DMS114 treated with DMSO at 0.1 percent for 48 hours (cell line): ENCODE measurements at regions not wholly inside any gene's neighbourhood (a gene's known extent, or its start where the extent isn't known, plus 50 kb on each side); places are given as distances from the start of the nearest gene placed in this dataset.
"Not testable (repeated sequence)": the region's sequence is repeated elsewhere in the genome, so short reads cannot be mapped to it uniquely, and the experiment has no call there.

Experiments
- DNase-seq: peaks from one replicate; lab custom pipeline; 2025; ENCODE audit not compliant: unreplicated experiment; lab: John Stamatoyannopoulos, UW

DNA sequence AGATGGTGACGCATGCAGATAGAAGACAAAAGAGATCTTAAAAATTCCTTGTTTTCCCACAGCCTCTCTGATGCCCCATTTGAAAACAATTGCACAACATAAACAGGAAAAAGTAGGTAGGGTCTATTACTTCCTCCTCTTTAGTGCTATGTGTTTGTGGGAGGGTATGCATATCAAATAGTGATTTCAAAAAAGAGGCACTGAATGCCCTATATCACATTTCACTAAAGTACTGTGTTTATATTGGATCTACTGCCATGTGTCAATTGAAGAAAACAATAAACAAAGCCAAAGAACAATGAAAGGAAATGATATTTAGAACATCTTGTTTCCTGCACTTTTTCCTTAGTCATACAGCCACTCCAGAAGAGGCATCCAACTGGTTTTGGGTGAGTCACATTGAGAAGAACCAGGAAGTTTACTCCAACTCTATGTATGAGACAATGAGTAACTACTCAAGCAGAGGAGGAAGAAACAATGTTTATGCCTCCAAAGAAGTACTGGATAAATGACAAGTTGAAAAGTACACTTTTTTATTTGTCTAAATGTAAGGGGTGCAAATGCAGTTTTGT lies 583.6 kb downstream of the FBXO15 start:
- no peak for DNase-seq

DNA sequence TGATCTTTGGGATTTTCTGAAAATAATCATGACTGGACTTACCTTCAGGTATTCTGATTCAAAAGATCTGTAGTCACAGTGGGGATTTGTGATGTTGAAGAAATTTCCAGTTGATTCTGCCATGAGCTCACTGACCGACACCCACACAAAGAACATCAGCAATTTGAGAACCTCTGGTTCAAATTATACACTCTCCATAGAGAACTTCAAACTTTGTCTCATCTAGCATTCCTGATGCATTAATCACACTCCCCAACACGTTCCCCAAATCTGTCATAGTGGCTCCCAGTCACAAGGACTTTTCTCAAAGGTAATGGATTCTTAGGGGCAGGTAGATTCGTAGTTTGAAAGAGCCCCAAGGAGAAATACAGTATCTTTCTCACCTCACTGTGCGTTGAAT lies 584.3 kb downstream of the FBXO15 start:
- no peak for DNase-seq

DNA sequence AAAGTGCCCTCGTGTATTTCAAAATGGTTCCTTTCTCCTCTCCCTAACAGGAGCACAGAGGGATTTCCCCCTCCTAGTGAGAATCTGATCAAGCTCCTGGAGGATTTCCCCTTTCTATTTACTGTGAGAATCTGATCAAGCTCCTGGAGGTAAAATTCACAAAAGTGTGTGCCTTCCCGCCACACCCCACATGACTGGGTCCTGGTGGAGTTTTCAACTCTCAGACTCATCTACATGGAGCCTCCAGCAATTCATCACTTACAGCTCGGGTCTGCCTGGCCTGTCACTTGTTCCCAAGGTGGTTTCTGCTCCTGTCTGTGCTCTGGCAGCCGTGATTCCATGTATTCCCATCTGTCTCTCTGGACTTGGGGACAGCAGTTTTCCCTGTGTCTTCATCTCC lies 590.7 kb downstream of the FBXO15 start:
- no peak for DNase-seq

DNA sequence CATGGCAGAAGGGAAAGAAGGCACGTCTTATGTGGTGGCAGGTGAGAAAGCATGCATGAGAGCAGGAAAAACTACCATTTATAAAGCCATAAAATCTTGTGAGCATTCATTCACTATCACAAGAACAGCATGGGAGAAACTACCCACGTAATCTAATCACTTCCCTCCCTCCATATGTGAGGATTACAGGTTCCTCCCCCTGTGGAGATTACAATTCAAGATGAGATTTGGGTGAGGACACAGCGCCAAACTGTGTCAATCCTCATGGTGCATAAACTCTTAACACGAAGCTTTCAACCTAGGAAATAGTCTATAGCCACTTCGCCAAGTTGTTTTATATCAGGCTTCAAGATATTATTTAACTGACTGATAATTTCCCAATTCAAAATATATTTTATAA lies 595.5 kb downstream of the FBXO15 start:
- DNase-seq = no peak

DNA sequence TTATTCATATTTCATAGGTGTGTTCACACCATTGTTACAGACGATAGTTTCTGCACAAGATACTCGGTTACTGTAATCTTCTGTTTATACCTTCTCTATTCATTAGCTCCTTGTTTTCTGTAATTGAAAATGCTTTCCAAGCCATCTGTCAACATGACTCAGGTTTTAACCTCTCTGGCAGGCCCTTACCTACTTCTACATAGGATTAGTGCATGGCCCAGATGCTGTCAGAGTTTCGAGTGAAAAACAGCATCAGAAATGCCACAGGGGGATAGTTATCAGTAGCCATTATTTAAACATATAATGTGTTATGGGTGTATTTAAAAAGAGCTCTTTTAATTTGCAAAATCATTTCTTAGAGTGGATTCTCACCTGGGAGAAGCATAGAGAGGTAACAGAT lies 596.4 kb downstream of the FBXO15 start:
- DNase-seq = no peak

DNA sequence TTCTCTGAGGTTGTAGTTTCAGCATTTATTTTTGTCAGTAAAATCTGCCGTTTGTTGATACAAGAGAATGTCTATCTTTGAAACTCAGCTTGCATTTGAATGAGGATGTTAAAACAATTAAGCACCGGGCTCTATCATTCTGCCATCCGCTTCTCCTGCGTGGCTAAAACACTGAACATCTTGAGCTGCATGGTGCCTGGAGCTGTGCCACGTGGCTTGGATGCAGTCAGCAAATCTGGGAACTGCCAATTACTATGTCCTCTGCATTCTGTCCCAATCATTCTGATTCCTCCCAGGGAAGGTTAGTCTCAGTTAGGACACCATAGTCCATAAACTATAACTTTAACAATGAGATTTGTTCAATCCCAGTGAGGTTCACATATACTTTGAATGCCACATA lies 598.4 kb downstream of the FBXO15 start:
- no peak for DNase-seq

DNA sequence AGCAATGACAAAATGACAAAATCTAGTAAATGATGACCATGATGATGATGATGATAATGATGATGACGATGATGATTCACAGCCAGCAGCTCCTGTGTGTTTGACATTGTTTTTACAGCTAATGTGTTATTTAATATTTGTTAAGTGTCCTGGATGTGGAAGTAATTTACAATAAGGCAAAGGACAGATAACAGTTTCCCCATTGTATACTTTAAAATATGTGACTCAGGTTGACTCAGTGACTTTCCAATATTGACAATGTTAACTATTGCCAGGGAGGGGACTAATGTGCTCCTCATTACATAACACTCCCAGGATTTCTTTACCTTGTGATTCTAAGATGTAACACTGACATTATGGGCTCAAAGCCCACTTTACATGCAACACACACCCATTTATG lies 602.2 kb downstream of the FBXO15 start:
- no peak for DNase-seq

DNA sequence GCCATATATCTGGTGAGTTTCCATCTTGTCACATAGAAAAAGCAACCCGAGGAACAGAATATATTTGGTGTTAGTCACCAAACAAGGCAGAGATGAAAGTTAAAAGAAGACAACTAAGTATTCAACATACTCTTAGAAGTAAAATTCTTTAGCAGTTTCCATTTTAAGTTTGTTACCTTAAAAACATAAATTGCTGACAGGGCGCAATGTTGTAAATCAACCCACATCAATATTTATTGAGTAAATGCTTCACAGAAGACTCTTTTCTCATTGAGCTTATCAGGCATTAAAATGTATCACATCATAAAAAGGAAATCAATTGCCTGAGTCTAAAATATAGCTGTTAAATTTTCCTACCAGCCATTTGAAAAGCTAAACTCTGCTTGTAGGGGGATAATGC lies 603.0 kb downstream of the FBXO15 start:
- DNase-seq = no peak

DNA sequence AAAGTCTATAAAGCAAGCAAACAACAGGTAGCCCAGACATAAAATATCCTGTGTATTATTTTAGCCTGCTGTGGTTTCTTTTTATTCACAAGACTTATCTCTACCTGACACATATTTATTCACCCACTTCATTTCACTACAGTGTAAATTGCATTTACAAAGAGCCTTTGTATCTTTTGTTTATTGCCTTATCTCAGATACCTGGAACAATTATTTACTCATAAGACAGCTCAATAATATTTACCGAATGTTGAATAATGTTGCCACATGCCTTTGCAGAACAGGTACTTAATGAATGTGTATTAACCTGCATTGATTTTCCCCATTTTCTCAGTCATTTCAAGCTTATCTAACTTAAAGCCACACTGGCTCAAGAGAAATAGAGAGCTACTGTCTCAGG lies 603.6 kb downstream of the FBXO15 start:
- no peak for DNase-seq

DNA sequence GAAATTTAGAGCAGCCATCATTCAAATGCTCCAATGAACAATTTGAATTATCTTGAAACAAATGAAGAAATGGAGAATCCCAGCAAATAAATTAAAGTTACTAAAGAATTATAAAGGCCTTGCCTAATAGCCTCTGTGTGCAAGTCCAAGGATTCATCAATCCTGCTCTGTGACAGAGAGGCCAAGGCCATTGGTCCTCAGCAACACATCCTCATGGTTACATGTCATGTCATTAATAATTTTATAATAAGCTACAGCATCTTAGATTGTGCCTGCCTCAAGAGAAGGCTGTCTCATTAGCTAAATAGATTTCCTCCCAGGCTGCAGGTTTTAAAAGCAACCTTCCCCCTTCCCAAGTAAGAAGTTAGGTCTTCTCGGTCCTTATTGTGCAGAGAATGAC lies 611.6 kb downstream of the FBXO15 start:
- no peak for DNase-seq

DNA sequence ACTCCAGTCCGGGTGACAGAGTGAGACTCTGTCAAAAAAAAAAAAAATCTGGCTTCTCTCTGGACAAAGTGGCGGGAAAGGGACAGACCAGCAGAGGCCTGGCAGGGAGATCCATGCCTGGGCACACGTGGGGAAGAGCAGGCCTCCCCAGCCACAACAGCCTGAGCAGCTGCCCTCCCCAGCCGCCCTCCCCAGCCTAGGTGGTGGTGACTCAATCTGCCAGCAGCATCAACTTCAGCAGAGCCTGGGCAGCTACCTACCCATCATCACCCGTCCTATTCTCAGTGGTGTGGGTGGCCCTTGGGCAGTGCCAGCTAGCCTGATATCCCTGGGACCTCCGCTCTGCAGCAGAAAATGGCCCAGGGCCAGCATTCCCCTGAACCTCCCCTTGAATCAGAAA lies 612.4 kb downstream of the FBXO15 start:
- no peak for DNase-seq

DNA sequence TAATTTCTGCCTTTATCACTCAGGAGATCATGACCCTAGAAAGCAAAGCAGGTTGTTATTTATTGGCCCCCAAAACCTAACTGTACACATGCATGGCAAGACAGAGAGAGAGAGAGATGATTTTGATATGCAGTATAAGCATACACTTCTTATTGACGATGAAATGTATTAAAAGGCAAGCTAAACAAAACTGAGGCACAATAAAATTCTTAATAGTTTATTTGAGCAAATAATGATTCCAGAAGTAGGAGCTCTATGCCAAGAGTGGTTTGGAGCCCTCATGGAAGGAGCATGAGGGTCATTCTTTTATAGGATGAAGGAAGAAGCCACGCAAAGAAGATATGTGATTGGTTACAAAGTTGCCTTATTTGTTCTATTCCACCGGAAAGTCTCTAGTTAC lies 616.0 kb downstream of the FBXO15 start:
- no peak for DNase-seq

DNA sequence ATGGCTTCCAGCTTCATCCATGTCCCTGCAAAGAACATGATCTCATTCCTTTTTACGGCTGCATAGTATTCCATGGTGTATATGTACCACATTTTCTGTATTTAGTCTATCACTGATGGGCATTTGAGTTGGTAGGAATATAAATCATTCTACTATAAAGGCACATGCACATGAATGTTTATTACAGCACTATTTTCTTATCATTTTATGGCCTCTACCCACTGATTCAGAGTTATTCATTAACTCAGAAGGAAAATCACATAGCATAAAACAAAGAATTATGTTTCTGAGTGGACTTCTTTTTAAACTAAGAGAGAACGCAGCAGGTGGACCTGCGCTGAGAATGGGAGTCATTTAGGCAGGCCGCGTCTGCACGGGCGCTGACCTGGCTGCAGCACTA lies 619.6 kb downstream of the FBXO15 start:
- DNase-seq = no peak

DNA sequence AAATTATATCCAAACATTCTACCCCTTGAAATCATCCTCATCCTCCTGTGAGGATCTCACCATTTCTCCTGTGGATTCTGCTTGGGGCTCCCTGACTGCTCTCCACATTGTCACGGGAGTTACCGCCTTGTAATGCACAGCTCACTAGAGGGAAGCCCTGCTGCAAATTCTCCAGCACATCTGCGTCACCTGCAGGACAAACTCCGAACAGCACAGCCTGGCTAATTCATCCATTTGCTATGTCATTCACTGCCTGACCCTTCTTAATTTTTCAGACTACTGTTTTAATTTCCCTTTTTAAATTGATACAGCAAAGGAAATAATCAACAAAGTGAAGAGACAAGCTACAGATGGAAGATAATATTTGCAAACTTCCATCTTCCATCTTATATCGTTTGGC lies 627.4 kb downstream of the FBXO15 start:
- no peak for DNase-seq

DNA sequence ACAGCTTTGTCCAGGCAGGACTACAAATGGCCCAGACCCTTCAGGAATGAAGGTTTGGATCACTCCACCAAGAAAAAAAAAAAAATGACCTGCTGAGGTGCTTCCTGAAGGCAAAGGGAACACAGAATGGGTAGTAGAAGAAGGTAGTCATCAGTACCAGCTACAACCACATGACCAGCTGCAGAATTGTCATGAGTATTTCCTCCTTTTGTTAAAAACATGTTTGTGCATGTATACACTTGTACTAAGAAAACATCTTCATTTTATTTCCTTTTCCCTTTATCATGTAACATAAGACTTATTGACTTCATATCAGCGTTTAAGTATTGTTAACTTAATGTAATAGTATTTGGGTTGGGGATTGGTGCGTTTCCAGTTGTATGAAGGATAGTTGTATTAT lies 631.6 kb downstream of the FBXO15 start:
- not testable (repeated sequence) for DNase-seq

DNA sequence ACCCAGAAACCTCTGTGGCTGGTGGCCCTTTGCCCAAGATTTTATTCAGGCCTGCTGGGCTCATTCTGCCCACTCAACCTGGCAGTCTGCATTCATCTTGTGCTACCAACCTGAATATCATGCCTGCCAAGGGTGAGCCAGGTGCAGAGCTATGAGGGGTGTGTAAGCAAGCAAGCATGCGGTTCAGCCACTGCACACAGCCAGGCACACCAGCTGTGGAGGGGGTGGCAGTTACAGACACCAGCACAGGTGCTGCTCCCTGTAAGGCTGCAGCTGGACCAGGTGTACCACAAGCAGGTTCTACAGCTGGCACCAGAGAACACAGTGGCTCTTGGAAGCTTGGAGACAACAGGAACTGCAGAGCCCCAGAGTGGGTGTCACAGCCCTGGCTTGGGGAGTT lies 633.2 kb downstream of the FBXO15 start:
- DNase-seq = no peak

DNA sequence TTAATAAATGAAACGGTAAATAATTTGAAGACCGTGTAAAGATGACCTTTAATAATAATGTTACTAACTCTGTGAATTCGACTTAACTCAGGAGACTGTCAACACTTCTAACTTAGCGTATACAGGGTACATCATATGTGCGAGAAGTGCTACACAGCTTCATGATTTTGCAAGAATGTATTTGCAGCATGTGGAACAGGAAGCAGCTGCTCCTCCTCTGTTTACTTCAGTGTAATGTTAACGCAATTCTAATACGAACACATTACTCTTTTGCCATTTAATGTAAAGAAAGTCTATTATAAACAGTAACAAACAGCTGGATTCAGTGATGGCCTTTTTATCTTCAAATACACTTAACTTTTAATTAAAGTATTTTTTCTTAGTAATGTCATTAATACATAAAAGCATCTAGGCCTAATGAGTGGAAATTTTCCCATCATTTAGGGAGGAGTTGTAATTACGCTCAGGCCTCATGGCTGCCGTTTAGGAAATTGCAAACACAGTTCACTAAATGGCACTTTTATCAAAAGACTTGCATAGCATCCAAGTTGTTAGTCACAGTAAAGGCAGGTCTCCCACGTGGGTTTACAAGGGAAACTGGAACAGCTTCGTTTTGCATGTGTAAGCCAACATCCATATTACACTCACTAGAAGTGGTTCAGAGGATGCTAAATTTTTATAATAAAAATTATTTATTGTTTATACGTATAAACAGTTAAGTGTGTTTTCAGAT lies 635.7 kb downstream of the FBXO15 start:
- no peak for DNase-seq

DNA sequence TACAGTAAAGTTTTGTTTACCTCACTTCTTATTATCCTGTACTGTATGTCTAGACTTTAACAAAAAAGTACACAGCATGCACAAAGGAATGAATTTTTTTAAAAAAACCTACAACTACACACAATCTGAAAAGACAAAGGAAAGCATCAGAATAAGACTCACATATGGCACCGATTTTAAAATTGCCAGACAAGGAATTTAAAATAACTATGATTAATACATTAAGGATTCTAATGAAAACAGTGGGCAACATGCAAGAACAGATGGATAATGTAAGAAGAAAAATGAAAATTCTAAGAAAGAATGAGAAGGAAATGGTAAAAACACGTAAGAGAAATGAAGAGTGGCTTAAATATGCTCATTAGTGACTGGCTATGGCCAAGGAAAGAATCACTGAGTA lies 638.2 kb downstream of the FBXO15 start:
- no peak for DNase-seq

DNA sequence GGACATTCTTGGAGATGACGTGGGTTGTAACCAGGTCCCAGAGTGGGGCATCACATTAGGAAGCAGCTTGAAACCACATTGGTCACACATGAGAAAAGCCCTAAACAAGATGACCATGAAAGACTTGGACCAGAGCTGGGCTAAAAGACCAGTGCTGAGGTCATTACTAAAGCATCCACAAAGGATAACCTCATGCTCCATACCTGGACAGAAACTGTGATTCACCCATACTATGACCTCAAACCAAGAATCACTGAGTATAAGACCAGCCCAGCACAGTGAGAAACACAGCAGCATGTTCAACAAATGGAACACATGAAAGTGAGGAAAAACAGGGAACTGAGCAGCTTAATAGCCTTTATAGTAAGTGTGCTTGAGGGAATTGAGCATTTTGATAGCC lies 635.5 kb upstream of the NETO1 start:
- DNase-seq = no peak

DNA sequence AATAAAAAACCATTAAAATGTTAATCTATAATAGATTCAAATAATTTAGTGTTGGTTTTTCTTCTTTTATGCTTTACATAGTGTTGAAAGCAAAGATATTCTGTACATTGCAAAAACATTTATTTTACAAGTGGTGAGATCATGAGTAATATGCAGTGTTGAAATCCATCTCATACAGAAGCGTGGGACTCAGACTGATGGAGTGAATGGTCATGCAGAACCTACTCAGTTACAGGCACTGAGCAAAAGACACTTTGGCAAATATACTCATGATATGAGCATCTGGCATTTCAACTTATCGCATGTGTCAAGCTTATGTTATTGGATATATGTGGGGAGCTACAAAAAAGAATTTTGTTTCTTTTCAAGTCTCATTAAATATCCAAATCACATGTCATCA lies 620.2 kb upstream of the NETO1 start:
- no peak for DNase-seq

DNA sequence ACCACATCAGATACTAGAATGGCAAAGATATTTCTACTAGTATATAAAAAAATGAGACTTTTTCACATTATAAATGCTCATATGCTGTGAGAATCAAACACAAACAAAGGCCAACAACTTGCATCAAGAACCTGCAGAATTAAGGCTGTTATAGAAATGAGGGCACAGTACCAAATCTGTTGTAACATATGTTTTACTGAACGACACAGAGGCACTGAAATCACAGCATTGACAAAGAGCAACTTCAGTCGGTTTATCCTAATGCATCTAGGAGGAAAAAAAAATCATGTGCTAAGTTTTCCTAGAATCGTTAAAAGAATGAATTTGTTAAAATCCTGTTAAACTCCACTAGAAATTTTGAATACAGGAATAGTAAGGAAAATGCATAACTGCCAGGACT lies 617.4 kb upstream of the NETO1 start:
- DNase-seq = no peak

DNA sequence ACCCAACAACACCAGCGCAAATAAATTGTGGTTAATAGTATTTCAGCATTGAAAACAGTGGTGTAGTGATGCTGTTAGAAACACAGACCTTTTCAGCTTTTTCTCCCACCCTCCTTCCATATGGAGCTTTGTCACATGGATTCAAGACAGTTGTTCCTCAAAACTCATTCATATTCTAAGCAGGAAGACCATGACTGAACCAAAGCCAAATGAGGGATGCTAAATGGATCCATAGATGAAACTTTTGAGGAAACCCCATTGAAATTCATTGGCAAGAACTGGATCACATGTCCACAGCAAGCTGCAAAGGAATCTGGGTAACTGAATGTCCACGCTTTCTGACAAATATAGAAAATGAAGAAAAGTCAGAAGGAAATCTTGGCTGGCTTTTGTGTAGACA lies 615.1 kb upstream of the NETO1 start:
- no peak for DNase-seq

DNA sequence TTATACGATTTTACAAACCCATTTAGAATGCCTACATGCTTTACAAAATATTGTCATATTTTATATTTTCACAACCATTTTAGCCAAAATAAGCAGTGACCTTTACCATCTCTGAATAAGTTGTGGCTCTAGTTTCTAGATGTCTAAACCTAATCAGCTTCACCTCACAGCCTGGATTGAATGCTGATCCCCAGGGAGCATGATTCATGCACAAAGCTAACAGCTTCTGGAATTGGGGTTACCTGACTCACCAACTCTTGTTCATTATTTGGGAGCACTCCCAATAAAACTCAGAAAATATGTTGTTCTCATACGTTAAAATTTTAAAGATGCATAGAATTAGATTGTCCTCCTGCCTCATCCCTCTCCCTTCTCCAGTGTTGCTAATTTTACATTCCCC lies 611.7 kb upstream of the NETO1 start:
- DNase-seq = no peak
